ENCODE measurements at regions not wholly inside any gene's neighbourhood (a gene's known extent, or its start where the extent isn't known, plus 50 kb on each side); places are given as distances from the start of the nearest gene placed in this dataset.

- TF ChIP-seq CTCF (IDR thresholded peaks at IDR 0.05) (no peak), EZH2 (IDR thresholded peaks at IDR 0.05; ENCODE audit: borderline replicate concordance, insufficient read depth, low read depth, low read length, poor library complexity, severe bottlenecking) (no peak)
Observed at GRCh38 chr4:125784741-125785140, 470.0 kb downstream of the FAT4 start.

Measured in B cell (primary cell).